Trophoblast cell (in vitro differentiated cells and primary cell): ENCODE measurements at regions not wholly inside any gene's neighbourhood (a gene's known extent, or its start where the extent isn't known, plus 50 kb on each side); places are given as distances from the start of the nearest gene placed in this dataset.
A peak's percentile ranks its signal among the peaks of the same experiment; 100 is the strongest.

Source experiments
- DNase-seq, 2 donors: peaks; one replicate each; pipeline ENCODE4 v3.0.0-alpha.2; 2016
- H2AFZ ChIP-seq: 2 replicates; pipeline ENCODE4 v1.6.1; 2013; ENCODE audit warnings: low read length, moderate library complexity, mild to moderate bottlenecking; ENCODE audit not compliant: insufficient read depth, poor library complexity
- H2AK5ac ChIP-seq: 2 replicates; pipeline ENCODE4 v1.6.1; 2013; ENCODE audit warnings: mild to moderate bottlenecking, low read length
- H2BK120ac ChIP-seq: 2 replicates; pipeline ENCODE4 v1.6.1; 2013; ENCODE audit warnings: low read length, mild to moderate bottlenecking, moderate library complexity; ENCODE audit not compliant: insufficient read depth, poor library complexity
- H2BK12ac ChIP-seq: 2 replicates; pipeline ENCODE4 v1.6.1; 2013; ENCODE audit warnings: mild to moderate bottlenecking, low read length, moderate library complexity
- H2BK5ac ChIP-seq: 2 replicates; pipeline ENCODE4 v1.6.1; 2013; ENCODE audit warnings: low read length, low read depth, moderate library complexity, mild to moderate bottlenecking; ENCODE audit not compliant: poor library complexity
- H3K14ac ChIP-seq: 2 replicates; pipeline ENCODE4 v1.6.1; 2013; ENCODE audit warnings: mild to moderate bottlenecking, low read length
- H3K18ac ChIP-seq: 2 replicates; pipeline ENCODE4 v1.6.1; 2013; ENCODE audit warnings: mild to moderate bottlenecking, low read length
- H3K23ac ChIP-seq: 2 replicates; pipeline ENCODE4 v1.6.1; 2013; ENCODE audit warnings: low read length
- H3K27ac ChIP-seq: 2 replicates; pipeline ENCODE4 v1.5.1; 2013; ENCODE audit warnings: low read depth, mild to moderate bottlenecking, inconsistent platforms, low read length, moderate library complexity
- H3K27me3 ChIP-seq: 2 replicates; pipeline ENCODE4 v1.6.1; 2013; ENCODE audit warnings: inconsistent platforms, mild to moderate bottlenecking, low read length, moderate library complexity; ENCODE audit not compliant: insufficient read depth
- H3K36me3 ChIP-seq, 2 experiments: 1 replicate in 1 of 2; 2 replicates in 1 of 2; pipeline ENCODE4 v1.6.1; 2013; ENCODE audit warnings: low read length in 2 of 2, mild to moderate bottlenecking in 2 of 2, moderate library complexity in 1 of 2; ENCODE audit not compliant: insufficient read depth in 2 of 2, control insufficient read depth in 1 of 2
- H3K4ac ChIP-seq: 2 replicates; pipeline ENCODE4 v1.6.1; 2013; ENCODE audit warnings: low read depth, mild to moderate bottlenecking, low read length, moderate library complexity
- H3K4me1 ChIP-seq, 2 experiments: 1 replicate in 1 of 2; 2 replicates in 1 of 2; pipeline ENCODE4 v1.6.1; 2013; ENCODE audit warnings: low read length in 2 of 2, mild to moderate bottlenecking in 2 of 2, moderate library complexity in 1 of 2; ENCODE audit not compliant: insufficient read depth in 2 of 2, control insufficient read depth in 1 of 2
- H3K4me2 ChIP-seq: 2 replicates; pipeline ENCODE4 v1.6.1; 2013; ENCODE audit warnings: inconsistent platforms, mild to moderate bottlenecking, low read length, moderate library complexity
- H3K4me3 ChIP-seq: 2 replicates; pipeline ENCODE4 v1.5.1; 2013; ENCODE audit warnings: mild to moderate bottlenecking, low read depth, low read length, inconsistent platforms
- H3K79me1 ChIP-seq: one replicate; pipeline ENCODE4 v1.6.1; 2013; ENCODE audit warnings: low read length
- H3K79me2 ChIP-seq: 2 replicates; pipeline ENCODE4 v1.6.1; 2013; ENCODE audit warnings: low read length, mild to moderate bottlenecking; ENCODE audit not compliant: control insufficient read depth, insufficient read depth, poor library complexity
- H3K9ac ChIP-seq: 2 replicates; pipeline ENCODE4 v1.6.1; 2013; ENCODE audit warnings: mild to moderate bottlenecking, low read length
- H3K9me3 ChIP-seq: 2 replicates; pipeline ENCODE4 v1.6.1; 2013; ENCODE audit warnings: low read depth, mild to moderate bottlenecking, control low read depth, inconsistent platforms, low read length; ENCODE audit not compliant: insufficient read depth
- H4K12ac ChIP-seq: 2 replicates; pipeline ENCODE4 v1.6.1; 2013; ENCODE audit warnings: low read depth, mild to moderate bottlenecking, low read length, moderate library complexity
- H4K8ac ChIP-seq: 2 replicates; pipeline ENCODE4 v1.6.1; 2013; ENCODE audit warnings: low read depth, mild to moderate bottlenecking, low read length, moderate library complexity
- H4K91ac ChIP-seq: one replicate; pipeline ENCODE4 v1.6.1; 2013; ENCODE audit warnings: low read depth, mild to moderate bottlenecking, low read length, moderate library complexity
- WGBS: extraction: QIAGEN DNeasy Blood & Tissue Kit; methylation state at CpG from one replicate; pipeline ENCODE4 v1.1.7; 2013; ENCODE audit warnings: missing lambda C conversion rate; ENCODE audit not compliant: insufficient read length, insufficient coverage; ENCODE audit errors: extremely low coverage; 5-methylcytosine and 5-hydroxymethylcytosine counted together

DNA sequence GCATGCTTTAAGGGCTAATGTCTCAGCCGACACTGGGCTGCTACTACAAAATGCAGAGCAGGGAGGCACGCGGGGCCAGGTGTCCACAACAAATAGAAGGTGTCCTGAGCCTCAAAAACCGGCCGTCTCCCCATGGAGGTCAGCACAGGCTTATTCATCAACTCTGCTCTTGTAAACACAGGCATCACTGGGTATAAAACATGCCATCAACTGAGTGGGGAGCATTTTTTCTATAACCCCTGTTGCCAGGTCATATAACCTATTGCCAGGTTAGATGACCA lies 271.6 kb downstream of the AUH start:
- H4K8ac ChIP-seq: no peak overlapping the region
- no peak overlapping the region for H4K12ac ChIP-seq
- no peaks in the 10 kb centered on the region for H3K9me3 ChIP-seq
- H3K23ac ChIP-seq: no peak overlapping the region
- H2AK5ac ChIP-seq: no peak overlapping the region
- H2BK5ac ChIP-seq: no peak overlapping the region
- H2BK12ac ChIP-seq: no peak overlapping the region
- H3K4me2 ChIP-seq: no peak overlapping the region
- no CpG with 5 or more reads among the region's 5 CpGs for WGBS
- H3K79me1 ChIP-seq: no peaks in the 10 kb centered on the region
- H3K18ac ChIP-seq: no peak overlapping the region
- H3K27me3 ChIP-seq: no peaks in the 10 kb centered on the region
- H3K79me2 ChIP-seq: no peaks in the 10 kb centered on the region
- no peak overlapping the region for H2BK120ac ChIP-seq
- no peak overlapping the region for H3K14ac ChIP-seq
- no peaks in the 10 kb centered on the region for H3K4me1 ChIP-seq
- H3K4me3 ChIP-seq: no peak overlapping the region
- H4K91ac ChIP-seq: no peak overlapping the region
- H3K4ac ChIP-seq: no peak overlapping the region
- H2AFZ ChIP-seq: no peak overlapping the region
- H3K27ac ChIP-seq: no peak overlapping the region
- H3K36me3 ChIP-seq: no peaks in the 10 kb centered on the region
- DNase-seq: no peak
- no peak overlapping the region for H3K9ac ChIP-seq

DNA sequence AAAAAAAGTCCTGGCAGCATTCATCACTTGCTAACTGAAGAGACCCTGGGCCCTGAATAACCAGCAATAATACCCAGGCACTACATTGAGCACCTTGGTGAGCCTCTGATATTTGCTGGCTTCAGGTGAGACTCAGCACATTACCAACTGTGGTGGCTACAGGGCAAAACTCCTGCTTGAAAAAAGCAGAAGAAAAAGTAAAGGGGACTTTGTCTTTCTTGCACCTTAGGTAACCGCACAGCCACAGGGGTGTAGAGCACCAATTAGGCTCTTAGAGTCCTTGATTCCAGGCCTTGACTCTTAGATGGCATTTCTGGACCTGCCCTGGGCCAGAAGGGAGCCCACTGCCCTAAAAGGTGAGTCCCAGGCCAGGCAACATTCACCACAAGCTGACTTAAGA lies 269.5 kb downstream of the AUH start:
- Histone ChIP-seq H2BK120ac (no peak overlapping the region), H3K14ac (no peak overlapping the region), H3K9me3 (peaks cover 8% of the 10 kb centered on the region), H4K91ac (no peak overlapping the region), H3K27ac (no peak overlapping the region), H3K79me1 (no peaks in the 10 kb centered on the region), H3K4me1 (no peaks in the 10 kb centered on the region), H4K12ac (no peak overlapping the region), H2AFZ (no peak overlapping the region), H3K79me2 (no peaks in the 10 kb centered on the region), H2BK5ac (no peak overlapping the region), H3K4ac (no peak overlapping the region), H3K4me2 (no peak overlapping the region), H3K4me3 (no peak overlapping the region), H2BK12ac (no peak overlapping the region), H3K18ac (no peak overlapping the region), H3K23ac (no peak overlapping the region), H3K36me3 (no peaks in the 10 kb centered on the region), H3K9ac (no peak overlapping the region), H4K8ac (no peak overlapping the region), H2AK5ac (no peak overlapping the region), H3K27me3 (no peaks in the 10 kb centered on the region)
- WGBS: no CpG with 5 or more reads among the region's 1 CpG
- DNase-seq: no peak

DNA sequence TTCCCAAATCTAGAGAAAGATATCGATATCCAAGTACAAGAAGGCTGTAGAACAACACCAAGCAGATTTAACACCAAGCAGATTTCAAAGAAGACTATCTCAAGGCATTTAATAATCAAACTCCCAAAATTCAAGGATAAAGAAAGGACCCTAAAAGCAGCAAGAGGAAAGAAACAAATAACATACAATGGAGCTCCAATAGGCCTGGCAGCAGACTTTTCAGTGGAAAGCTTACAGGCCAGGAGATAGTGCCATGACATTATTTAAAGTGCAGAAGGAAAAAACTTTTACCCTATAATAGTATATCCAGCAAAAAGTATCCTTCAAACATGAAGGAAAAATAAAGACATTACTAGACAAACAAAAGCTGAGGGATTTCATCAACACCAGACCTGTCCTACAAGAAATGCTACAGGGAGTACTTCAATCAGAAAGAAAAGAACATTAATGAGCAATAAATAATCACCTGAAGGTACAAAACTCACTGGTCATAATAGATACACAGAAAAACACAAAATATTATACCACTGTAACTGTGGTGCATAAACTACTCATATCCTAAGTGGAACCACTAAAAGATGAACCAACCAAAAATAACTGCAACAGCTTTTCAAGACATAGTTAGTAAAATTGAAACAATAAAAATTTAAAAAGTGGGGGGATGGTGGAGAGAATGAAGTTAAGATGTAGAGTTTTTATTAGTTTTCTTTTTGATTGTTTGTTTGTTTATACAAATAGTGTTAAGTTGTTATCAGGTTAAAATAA lies 267.2 kb downstream of the AUH start:
- no CpG with 5 or more reads among the region's 1 CpG for WGBS
- Histone ChIP-seq H4K12ac (no peak overlapping the region), H3K9ac (no peak overlapping the region), H3K36me3 (no peaks in the 10 kb centered on the region), H3K14ac (no peak overlapping the region), H2BK12ac (no peak overlapping the region), H3K18ac (no peak overlapping the region), H3K27me3 (no peaks in the 10 kb centered on the region), H3K27ac (no peak overlapping the region), H2AK5ac (no peak overlapping the region), H4K8ac (no peak overlapping the region), H3K4me1 (peaks cover 9 to 11% of the 10 kb centered on the region in 2 experiments), H2AFZ (no peak overlapping the region), H3K9me3 (peaks cover 8% of the 10 kb centered on the region), H2BK5ac (no peak overlapping the region), H3K4me3 (no peak overlapping the region), H4K91ac (no peak overlapping the region), H3K23ac (no peak overlapping the region), H3K79me2 (no peaks in the 10 kb centered on the region), H3K79me1 (peaks cover 3% of the 10 kb centered on the region), H3K4ac (no peak overlapping the region), H3K4me2 (no peak overlapping the region), H2BK120ac (no peak overlapping the region)
- DNase-seq: no peak

DNA sequence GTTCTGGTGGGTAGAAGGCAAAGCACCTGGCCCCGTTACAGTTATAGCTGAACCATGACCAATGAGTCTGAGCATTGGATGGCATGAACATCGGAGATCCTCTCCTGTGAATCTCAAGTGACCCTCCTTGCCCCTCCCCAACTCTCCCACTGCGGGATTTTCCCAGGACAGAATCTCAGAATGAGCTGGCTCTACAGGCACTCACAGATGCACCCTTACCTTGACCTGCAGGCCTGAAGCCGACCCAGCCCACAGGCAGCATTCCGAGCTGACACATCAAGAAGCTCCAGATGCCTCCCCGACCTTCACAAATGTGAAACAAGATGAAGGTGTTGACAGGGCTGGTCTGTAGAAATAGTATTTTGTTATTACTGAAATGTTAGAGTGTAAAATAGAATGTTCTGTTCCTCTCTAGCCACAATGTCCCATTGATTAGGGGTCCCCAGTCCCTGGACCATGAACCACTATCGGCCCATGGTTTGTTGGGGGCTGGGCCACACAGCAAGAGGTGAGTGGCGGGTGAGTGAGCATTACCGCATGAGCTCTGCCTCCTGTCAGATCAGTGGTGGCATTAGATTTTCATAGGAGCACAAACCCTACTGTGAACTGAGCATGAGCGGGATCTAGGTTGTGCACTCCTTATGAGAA lies 263.4 kb downstream of the AUH start:
- H2AK5ac ChIP-seq: no peak overlapping the region
- no peak overlapping the region for H3K14ac ChIP-seq
- no peak overlapping the region for H2AFZ ChIP-seq
- peak overlapping the region; percentile 3 for H2BK12ac ChIP-seq
- H2BK5ac ChIP-seq: peak overlapping the region; percentile 18
- no peaks in the 10 kb centered on the region for H3K79me2 ChIP-seq
- H3K23ac ChIP-seq: no peak overlapping the region
- H3K4me1 ChIP-seq: peaks cover 22 to 25% of the 10 kb centered on the region in 2 experiments
- no peak overlapping the region for H3K4ac ChIP-seq
- no peak overlapping the region for H3K4me2 ChIP-seq
- peaks cover 8% of the 10 kb centered on the region for H3K9me3 ChIP-seq
- H3K79me1 ChIP-seq: peaks cover 12% of the 10 kb centered on the region
- no peak overlapping the region for H4K8ac ChIP-seq
- H3K36me3 ChIP-seq: no peaks in the 10 kb centered on the region
- H2BK120ac ChIP-seq: peak overlapping the region; percentile 4
- H3K4me3 ChIP-seq: no peak overlapping the region
- H3K9ac ChIP-seq: no peak overlapping the region
- no peak overlapping the region for H3K18ac ChIP-seq
- no CpG with 5 or more reads among the region's 10 CpGs for WGBS
- no peaks in the 10 kb centered on the region for H3K27me3 ChIP-seq
- peak overlapping the region; percentile 2 for H4K91ac ChIP-seq
- peak; percentile 93 to 98 for DNase-seq
- H4K12ac ChIP-seq: no peak overlapping the region
- H3K27ac ChIP-seq: no peak overlapping the region
